ENCODE measurements at regions not wholly inside any gene's neighbourhood (a gene's known extent, or its start where the extent isn't known, plus 50 kb on each side); places are given as distances from the start of the nearest gene placed in this dataset.

DNA sequence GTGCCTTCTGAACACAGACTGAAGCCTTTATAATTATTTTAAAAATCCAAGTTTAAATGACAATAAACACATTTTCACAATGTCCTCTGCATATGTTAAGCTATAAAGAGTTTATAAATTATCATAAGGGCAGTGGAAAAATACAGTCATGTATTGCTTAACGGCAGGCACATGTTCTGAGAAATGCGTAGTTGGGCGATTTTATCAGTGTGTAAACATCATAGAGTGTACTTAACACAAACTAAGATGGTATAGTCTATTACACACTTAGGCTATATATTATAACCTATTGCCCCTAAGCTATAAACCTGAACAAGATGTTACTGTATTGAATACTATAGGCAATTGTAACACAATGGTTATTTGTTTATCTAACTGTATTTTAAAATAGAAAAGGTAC, 254.7 kb downstream of the GABRG1 start:
- no peak for TF ChIP-seq CTCF (IDR thresholded peaks at IDR 0.05)
- no peak for TF ChIP-seq POLR2A (IDR thresholded peaks at IDR 0.05)
